K562 (cell line): ENCODE measurements at regions not wholly inside any gene's neighbourhood (a gene's known extent, or its start where the extent isn't known, plus 50 kb on each side); places are given as distances from the start of the nearest gene placed in this dataset.

Experiments used
- ATAC-seq: fragments of 200-7000 bp; cut with Tn5 transposase; 3 replicates; pipeline ENCODE4 v1.9.1; 2020; ENCODE audit warnings: moderate library complexity
- BruUV-seq: library from RNA; stranded (reverse); fragments of 400-500 nt; replicated peaks from 2 replicates; lab custom pipeline; 2021; lab: Mats Ljungman, UMichigan
- CTCF ChIA-PET: fragments of 300-600 bp; formaldehyde crosslinking; extraction: SDS; loops from one replicate; lab custom pipeline; 2021; ENCODE audit warnings: low intra/inter-chr PET ratio; lab: Yijun Ruan, JAX
- POLR2A ChIA-PET: fragments of 300-600, 350-650 bp; sonication (Branson Sonifier 250); formaldehyde crosslinking; extraction: SDS; loops from one replicate; lab custom pipeline; 2021; ENCODE audit warnings: antibody characterized with exemption, inconsistent platforms; lab: Yijun Ruan, JAX
- DNase-seq, 4 experiments: peaks; one replicate each; pipeline versions ENCODE4 v3.0.0 to v3.0.0-alpha.2; 2011 to 2018; ENCODE audit warnings: low spot score in 3 of 4, mixed read lengths in 3 of 4; ENCODE audit errors: extremely low read depth in 1 of 4
- FAIRE-seq: peaks from 2 replicates; lab custom pipeline; 2011; peaks lifted over from hg19 to GRCh38; lab: Jason Lieb, UNC
- H2AFZ ChIP-seq: 2 replicates; pipeline ENCODE4 v1.6.0; 2011; ENCODE audit warnings: low read depth, low read length, control low read depth, inconsistent platforms
- H3K27ac ChIP-seq: fragments of 200-600 bp; 3 replicates; pipeline ENCODE4 v1.8.0; 2011; ENCODE audit warnings: low read depth, mild to moderate bottlenecking, control low read depth, inconsistent platforms, low read length, moderate library complexity, mixed read lengths; ENCODE audit errors: extremely low read depth
- H3K27me3 ChIP-seq, 2 experiments: fragments of 300-600 bp in 1 of 2; 2 replicates in 1 of 2; 3 replicates in 1 of 2; pipeline versions ENCODE4 v1.6.0 to v1.8.0; 2011; ENCODE audit warnings: inconsistent platforms in 2 of 2, low read length in 2 of 2, mild to moderate bottlenecking in 1 of 2, mixed read lengths in 1 of 2, moderate library complexity in 1 of 2; ENCODE audit not compliant: control insufficient read depth in 2 of 2, insufficient read depth in 2 of 2
- H3K36me3 ChIP-seq: fragments of 300-600 bp; 3 replicates; pipeline ENCODE4 v1.8.0; 2011; ENCODE audit warnings: mild to moderate bottlenecking, low read length, inconsistent platforms; ENCODE audit not compliant: control insufficient read depth, insufficient read depth
- H3K4me1 ChIP-seq, 2 experiments: fragments of 200-600 bp in 1 of 2; replicated peaks in 1 of 2; 2 replicates in 1 of 2; 3 replicates in 1 of 2; pipeline versions ENCODE4 v1.5.1 to v1.8.0; 2011; ENCODE audit warnings: inconsistent platforms in 2 of 2, low read length in 2 of 2, mild to moderate bottlenecking in 1 of 2, mixed read lengths in 1 of 2, moderate library complexity in 1 of 2; ENCODE audit not compliant: control insufficient read depth in 2 of 2, insufficient read depth in 2 of 2
- H3K4me2 ChIP-seq: 2 replicates; pipeline ENCODE4 v1.6.1; 2011; ENCODE audit warnings: low read length, control low read depth, inconsistent platforms, mixed read lengths; ENCODE audit not compliant: insufficient read depth
- H3K4me3 ChIP-seq: fragments of 200-600 bp; sonication (generic), shearing (Covaris generic); 2 replicates; pipeline ENCODE4 v1.5.1; 2016; ENCODE audit warnings: control low read depth, inconsistent platforms
- H3K79me2 ChIP-seq: fragments of 200-600 bp; 3 replicates; pipeline ENCODE4 v1.8.0; 2011; ENCODE audit warnings: low read length, inconsistent platforms; ENCODE audit not compliant: control insufficient read depth, insufficient read depth
- H3K9ac ChIP-seq, 2 experiments: 2 replicates each; pipeline versions ENCODE4 v1.6.0 to v1.6.1; 2011; ENCODE audit warnings: low read depth in 2 of 2, low read length in 2 of 2, control low read depth in 1 of 2, inconsistent platforms in 1 of 2, mild to moderate bottlenecking in 1 of 2, mixed read lengths in 1 of 2; ENCODE audit not compliant: insufficient read depth in 1 of 2
- H3K9me1 ChIP-seq: one replicate; pipeline ENCODE4 v1.6.0; 2011; ENCODE audit warnings: inconsistent platforms, mild to moderate bottlenecking, low read length, moderate library complexity; ENCODE audit not compliant: control insufficient read depth, insufficient read depth
- H3K9me3 ChIP-seq: replicated peaks from 2 replicates; pipeline ENCODE4 v1.5.1; 2011; ENCODE audit warnings: low read depth, low read length, inconsistent platforms; ENCODE audit not compliant: control insufficient read depth, insufficient read depth
- H4K20me1 ChIP-seq: replicated peaks from 2 replicates; pipeline ENCODE4 v1.6.1; 2011; ENCODE audit warnings: low read length, inconsistent platforms, mixed read lengths; ENCODE audit not compliant: control insufficient read depth, insufficient read depth
- BHLHE40 ChIP-seq: IDR thresholded peaks from 2 replicates; pipeline ENCODE4 v1.6.1; 2011; ENCODE audit warnings: low read length, improper control_type of control experiment
- DIDO1 ChIP-seq: fragments of 450-650 bp; IDR thresholded peaks from 2 replicates; pipeline ENCODE4 v1.6.1; 2016; ENCODE audit warnings: low read depth, missing biosample characterization, missing genetic modification characterization
- GTF2F1 ChIP-seq: IDR thresholded peaks from 2 replicates; pipeline ENCODE4 v1.6.1; 2011; ENCODE audit warnings: low read depth, low read length, improper control_type of control experiment
- HMBOX1 ChIP-seq: sonication (generic); IDR thresholded peaks from 2 replicates; pipeline ENCODE4 v1.6.1; 2016
- KLF10 ChIP-seq: fragments of 250-450 bp; sonication (Bioruptor Pico); IDR thresholded peaks from 2 replicates; pipeline ENCODE4 v1.6.1; 2021; ENCODE audit warnings: matching md5 sums
- MGA ChIP-seq: fragments of 450-650 bp; IDR thresholded peaks from 2 replicates; pipeline ENCODE4 v1.6.1; 2016; ENCODE audit warnings: mild to moderate bottlenecking, moderate library complexity
- POLR2H ChIP-seq: IDR thresholded peaks from 2 replicates; pipeline ENCODE4 v1.6.1; 2016; ENCODE audit warnings: missing genetic modification characterization, low read depth, mild to moderate bottlenecking, control low read depth, missing compliant biosample characterization, moderate library complexity
- RUNX1 ChIP-seq: sonication (generic); IDR thresholded peaks from 2 replicates; pipeline ENCODE4 v1.6.1; 2016; ENCODE audit warnings: antibody characterized with exemption, low read depth
- SIN3B ChIP-seq: fragments of 450-650 bp; IDR thresholded peaks from 2 replicates; pipeline ENCODE4 v1.6.1; 2017; ENCODE audit warnings: low read depth, mild to moderate bottlenecking, moderate library complexity
- SNAPC5 ChIP-seq: fragments of 250-450 bp; sonication (Bioruptor Pico); IDR thresholded peaks from 2 replicates; pipeline ENCODE4 v1.8.0; 2021; ENCODE audit warnings: moderate library complexity, mild to moderate bottlenecking, inconsistent platforms
- ZSCAN32 ChIP-seq: fragments of 450-650 bp; formaldehyde crosslinking; IDR thresholded peaks from 2 replicates; pipeline ENCODE4 v1.4.0; 2020; ENCODE audit warnings: mild to moderate bottlenecking, moderate library complexity
- WGBS: fragments of 100-300 bp; shearing (Covaris generic); methylation state at CpG from one replicate; pipeline ENCODE4 v1.1.6; 2016; ENCODE audit warnings: low coverage, mixed read lengths; ENCODE audit not compliant: insufficient coverage; ENCODE audit errors: missing lambda C conversion rate; 5-methylcytosine and 5-hydroxymethylcytosine counted together
- in situ Hi-C: fragments of 300-500 bp; cut with MboI; formaldehyde crosslinking; loops from 4 replicates; pipeline ENCODE4 v1.15.0; 2018; ENCODE audit warnings: inconsistent platforms, mixed read lengths
- intact Hi-C: fragments of 100-400 bp; cut with micrococcal nuclease; formaldehyde crosslinking; loops from 2 replicates; pipeline ENCODE4 v1.14.2; 2022

- Histone ChIP-seq H3K9me1 (no peaks in the 10 kb centered on the region), H3K36me3 (no peaks in the 10 kb centered on the region), H3K9ac (0 out of 4 replicates have a peak overlapping the region, but pooled peaks of 1 of the 2 experiments have one; percentile 31), H3K9me3 (no peaks in the 10 kb centered on the region; the same call in 1 of the 2 replicates), H2AFZ (no peak overlapping the region), H3K27me3 (peaks cover 17 to 53% of the 10 kb centered on the region in 2 experiments; a peak in 4 of 5 replicates), H3K27ac (no peak overlapping the region), H3K4me3 (no peak overlapping the region), H3K79me2 (no peaks in the 10 kb centered on the region), H3K4me1 (peaks cover 0 to 7% of the 10 kb centered on the region in 2 experiments; a peak in 1 of 5 replicates), H3K4me2 (no peak overlapping the region), H4K20me1 (no peaks in the 10 kb centered on the region; the same call in 1 of the 2 replicates)
- CTCF ChIA-PET = no interaction called here
- in situ Hi-C loops (no loop called here), intact Hi-C loops (no loop called here)
- ATAC-seq (no peak), DNase-seq (no peak), FAIRE-seq (no peak)
- 19% methylated on average over 19 of the region's 20 CpGs for WGBS
- no TSS peak for BruUV-seq
- TF ChIP-seq MGA (no peak), KLF10 (CRISPR knock-in tag) (no peak), SNAPC5 (CRISPR knock-in tag) (no peak), HMBOX1 (no peak), DIDO1 (no peak), ZSCAN32 (CRISPR knock-in tag) (no peak), SIN3B (no peak), POLR2H (tag) (no peak), BHLHE40 (no peak), GTF2F1 (no peak), RUNX1 (no peak)
- POLR2A ChIA-PET = interaction anchor here (0.6 to 0.7 kb wide), 2 partner anchors 53 to 294 kb away, joined by 3 read pairs; no protein-coding TSS in a partner anchor
Observed at GRCh38 chr12:124660851-124661250, 93.4 kb upstream of the NCOR2 start.
